ENCODE measurements at regions not wholly inside any gene's neighbourhood (a gene's known extent, or its start where the extent isn't known, plus 50 kb on each side); places are given as distances from the start of the nearest gene placed in this dataset.
A peak's percentile ranks its signal among the peaks of the same experiment; 100 is the strongest.

DNA sequence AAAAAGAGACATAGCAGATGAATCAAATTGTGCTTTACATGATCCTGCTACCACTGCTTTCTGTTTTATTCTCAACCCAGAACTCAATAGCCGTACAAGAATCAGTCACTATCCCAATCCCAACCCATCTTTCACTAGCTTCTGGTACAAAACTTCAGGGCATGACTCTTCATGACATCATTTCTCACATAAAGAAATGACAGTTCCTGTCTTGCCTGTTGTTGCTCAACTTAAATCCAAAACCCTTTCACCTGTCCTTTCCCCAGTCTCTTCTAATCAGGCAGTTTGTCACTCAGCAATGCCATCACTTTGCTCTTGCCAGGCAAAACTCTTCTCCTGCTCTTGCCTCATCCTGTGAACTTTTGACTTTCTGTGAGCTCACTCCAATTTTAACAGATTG lies 962.8 kb downstream of the GALC start:
- DNase-seq: no peak

DNA sequence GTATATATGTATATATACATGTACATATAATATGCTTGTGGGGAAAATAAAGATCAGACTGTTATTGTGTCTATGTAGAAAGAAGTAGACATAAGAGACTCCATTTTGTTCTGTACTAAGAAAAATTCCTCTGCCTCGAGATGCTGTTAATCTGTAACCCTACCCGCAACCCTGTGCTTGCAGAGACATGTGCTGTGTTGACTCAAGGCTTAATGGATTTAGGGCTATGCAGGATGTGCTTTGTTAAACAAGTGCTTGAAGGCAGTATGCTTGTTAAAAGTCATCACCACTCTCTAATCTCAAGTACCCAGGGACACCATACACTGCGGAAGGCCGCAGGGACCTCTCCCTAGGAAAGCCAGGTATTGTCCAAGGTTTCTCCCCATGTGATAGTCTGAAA lies 972.9 kb downstream of the GALC start:
- DNase-seq: peak; percentile 40

GRCh38 chr14:87018294-87018693 lies 974.7 kb downstream of the GALC start:
- no peak for DNase-seq

DNA sequence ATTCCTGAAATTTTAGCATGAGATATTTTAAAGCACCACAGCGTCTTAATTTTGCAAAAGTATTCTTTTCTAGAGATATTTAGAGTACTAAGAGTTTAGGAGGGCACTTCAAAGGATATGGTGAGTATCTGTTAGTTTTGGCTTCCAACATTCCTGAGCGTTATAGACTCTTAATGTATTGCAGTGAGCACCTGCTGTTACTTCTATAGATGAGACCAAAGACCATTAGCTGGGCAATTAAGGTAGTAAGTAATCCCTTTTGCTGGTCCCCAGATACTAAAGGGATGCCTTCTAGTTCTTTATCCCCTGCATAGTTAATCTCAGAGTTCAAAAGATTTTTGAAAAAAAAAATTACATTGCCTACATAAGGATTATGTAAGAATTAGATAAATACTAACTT lies 975.6 kb downstream of the GALC start:
- DNase-seq: no peak

DNA sequence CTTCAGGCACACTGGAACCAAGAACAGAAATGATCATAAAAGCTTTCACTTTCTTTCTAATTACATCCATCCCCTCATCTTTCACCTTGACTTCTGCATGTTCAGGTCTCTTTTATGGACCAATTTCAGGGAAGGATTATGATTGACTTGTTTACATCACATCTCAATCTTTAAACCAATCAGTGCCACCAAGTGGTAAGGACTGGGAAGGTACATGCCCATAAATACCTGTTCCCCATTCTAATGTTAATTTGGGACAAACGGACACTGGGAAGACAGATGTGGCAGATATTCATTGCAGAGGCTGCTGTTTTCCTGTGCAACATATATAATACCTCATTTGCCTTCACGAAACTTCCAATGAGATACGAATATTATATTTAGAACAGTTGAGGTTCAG lies 978.1 kb downstream of the GALC start:
- no peak for DNase-seq

- DNase-seq: no peak
Observed at GRCh38 chr14:87013583-87013982, 979.4 kb downstream of the GALC start.

GRCh38 chr14:87008965-87009364 lies 984.0 kb downstream of the GALC start:
- no peak for DNase-seq

DNA sequence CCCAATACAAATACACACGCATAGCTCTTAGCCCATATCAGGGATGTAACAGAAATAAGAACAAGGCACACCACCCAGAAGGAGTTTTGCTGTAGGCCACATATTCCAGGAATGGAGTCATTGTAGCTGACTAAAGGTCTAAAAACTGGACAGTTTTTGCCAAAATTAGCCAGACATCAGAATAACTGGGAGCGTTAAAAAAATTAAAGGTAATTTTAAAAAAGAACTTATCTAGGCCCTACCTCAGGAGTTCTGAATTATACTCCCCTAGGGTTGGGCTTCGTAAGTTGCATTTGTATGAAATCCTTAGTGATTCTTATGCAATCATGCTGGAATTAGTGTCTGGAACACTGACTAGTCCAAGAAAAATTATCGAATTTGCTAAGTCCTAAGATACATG lies 987.7 kb downstream of the GALC start:
- no peak for DNase-seq

DNA sequence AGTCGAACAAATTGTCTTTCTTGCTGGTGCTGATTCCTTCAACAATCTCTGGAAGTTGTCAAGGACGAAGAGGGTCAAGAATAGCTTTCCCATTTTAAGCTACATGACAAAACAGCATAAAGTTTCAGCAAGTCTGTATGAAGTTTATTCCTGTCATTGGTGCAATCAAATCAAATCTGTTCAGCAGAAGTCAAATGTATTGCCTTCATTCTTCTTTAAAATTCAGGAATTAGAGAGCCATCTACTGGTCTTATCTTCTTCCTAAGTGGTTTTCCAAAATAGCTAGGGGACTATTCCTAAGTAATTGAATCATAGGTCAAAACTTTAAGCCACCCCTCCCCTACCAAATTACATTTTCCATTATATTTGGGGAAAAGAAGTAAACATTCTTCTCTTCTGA lies 990.2 kb downstream of the GALC start:
- DNase-seq: no peak

GRCh38 chr14:87001333-87001732 lies 991.6 kb downstream of the GALC start:
- DNase-seq: no peak

DNA sequence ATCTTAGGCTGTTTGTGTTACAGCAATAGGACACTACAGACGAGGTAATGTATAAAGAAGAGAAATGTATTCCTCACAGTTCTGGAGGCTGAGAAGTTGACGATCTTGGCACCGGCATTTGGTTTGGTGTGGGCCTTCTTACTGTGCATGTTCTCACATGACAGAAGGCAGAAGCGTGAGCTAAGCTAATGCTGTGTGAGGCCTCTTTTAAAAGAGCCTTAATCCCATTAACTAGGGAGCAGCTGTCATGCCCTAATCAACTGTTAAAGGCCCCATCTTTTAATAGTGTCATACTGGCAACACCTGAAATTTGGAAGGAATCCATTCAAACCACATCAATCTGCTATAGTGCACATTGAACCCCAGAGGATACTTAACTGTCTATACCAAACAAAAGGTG lies 992.9 kb downstream of the GALC start:
- DNase-seq: no peak

DNA sequence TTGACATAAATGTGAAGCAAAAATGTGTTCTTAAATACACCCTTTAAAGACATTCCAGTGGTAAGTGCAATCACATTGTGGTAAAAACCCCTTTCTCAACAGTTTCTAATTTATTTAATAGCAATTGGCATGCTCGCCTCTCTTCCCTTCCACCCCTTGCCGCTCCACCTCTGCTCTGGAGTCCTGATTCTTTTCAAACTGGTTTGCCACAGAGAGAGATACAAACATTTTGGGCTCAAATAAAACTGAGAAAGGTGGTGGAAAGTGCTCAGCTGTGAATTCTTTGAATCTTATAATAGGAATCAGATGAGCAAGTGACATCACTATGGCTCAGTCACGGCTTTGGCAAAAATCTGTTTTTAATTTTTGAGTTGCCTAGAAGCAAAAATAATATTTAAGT lies 993.9 kb downstream of the GALC start:
- no peak for DNase-seq

DNA sequence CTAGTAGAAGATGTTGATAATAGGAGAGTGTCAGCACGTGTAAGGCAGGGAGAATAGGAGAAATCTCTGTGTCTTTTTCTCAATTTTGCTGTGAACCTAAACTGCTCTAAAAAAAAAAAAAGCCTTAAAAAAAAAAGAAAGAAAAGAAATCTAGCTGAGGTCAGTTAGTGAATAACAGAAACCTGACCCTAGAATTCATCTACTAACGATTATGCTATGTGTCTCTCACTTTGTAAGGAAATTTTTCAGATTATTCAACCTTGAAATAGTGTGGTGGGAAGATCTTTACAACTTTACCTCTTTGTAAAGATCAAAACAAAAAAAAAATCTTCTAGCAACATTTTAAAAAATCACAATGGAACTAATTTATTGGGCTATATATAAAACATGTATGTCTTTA lies 995.7 kb downstream of the GALC start:
- DNase-seq: no peak

DNA sequence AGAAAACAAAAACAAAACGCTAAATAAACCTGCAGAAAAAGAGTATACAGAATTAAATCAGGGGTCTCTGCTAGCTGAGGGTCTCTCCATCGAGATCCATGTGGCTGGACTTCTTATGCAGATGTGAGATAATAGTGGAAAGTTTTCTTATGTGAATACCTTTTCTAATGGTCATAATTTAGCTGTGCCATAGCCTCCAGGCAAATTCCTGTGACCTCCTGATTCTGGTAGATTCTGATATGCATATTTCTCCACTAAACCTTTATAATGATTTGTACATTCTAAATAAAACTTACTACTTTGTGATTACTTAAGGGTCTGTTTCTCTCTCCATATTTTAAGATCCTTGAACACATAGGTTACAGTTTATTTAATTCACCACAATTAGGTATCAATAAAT lies 1002.6 kb downstream of the GALC start:
- no peak for DNase-seq

DNA sequence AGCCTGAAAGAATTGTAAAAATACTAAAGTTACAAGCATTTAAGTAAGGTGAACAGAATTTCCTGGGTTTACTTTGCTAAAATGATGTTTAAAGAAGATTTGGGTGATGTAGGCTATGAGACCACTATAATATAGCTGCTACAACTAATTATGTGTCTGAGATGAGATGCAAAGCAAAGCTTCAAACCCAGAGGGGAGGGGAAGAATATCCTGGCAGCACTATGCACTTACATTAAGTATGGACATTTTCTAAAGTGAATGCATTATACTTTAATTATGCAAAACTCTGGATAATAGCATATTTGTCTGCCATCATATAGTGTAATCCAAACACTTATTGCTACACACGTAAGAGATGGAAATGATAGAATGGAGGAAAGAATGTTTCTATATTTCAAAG lies 1003.7 kb downstream of the GALC start:
- no peak for DNase-seq

GRCh38 chr14:86987966-86988365 lies 1005.0 kb downstream of the GALC start:
- no peak for DNase-seq

- no peak for DNase-seq
Observed at GRCh38 chr14:86973177-86973576, 1019.8 kb downstream of the GALC start.

- DNase-seq: no peak
Observed at GRCh38 chr14:86971292-86971691, 1021.7 kb downstream of the GALC start.

DNA sequence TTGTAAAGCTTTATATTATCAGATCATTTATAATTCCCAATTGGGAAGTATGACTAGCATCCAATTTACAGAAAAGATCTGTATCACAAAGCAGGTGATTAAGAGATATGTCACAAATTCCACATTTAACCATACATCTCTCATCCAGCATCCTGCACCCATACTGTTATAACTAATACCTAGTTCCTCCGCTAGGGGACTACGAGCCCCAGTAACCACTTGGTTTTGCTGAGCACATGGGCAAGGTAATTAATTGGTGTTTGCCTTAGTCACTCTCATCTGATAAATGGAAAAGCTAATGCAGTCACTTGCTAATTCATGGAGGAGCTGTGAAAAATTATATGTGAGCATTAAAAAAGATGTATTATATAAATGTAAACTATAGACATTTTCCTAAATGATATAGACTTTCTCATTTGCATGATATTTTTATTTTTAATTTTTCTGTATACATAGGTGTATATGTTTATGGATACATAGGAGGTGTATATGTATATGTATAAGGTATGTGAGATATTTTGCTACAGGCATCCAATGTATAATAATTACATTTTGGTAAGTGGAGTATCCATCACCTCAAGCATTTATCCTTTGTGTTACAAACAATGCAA lies 1031.8 kb downstream of the GALC start:
- no peak for DNase-seq

DNA sequence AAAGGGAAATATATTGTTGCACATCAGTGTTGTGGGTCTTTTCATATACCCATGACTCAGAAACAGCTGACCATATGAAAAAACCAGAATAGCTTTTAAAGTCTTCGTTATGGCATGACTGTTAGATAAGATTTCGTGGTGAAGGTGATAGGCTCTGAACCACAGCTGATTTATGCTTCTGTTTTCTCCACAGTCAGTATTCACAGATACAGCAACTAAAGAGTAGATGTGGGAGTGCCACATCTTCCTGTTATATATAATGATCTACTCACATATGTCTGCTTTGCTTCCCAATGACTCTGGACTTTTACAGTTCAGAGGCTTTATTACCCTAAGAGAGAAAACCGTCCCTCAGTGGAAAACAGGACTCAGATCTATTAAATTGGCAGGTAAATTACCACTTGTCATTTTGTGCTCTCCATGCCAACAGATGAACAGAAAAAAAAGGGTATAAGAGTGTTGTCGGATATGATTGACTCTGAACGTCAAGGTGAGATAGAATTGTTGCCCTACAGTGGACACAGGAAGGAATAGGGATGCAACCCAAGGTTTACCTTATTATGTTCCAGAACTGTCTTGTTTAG lies 1037.1 kb downstream of the GALC start:
- no peak for DNase-seq

- no peak for DNase-seq
Observed at GRCh38 chr14:86954623-86955022, 1038.4 kb downstream of the GALC start.

GRCh38 chr14:86946446-86946845 lies 1046.5 kb downstream of the GALC start:
- DNase-seq: no peak

- no peak for DNase-seq
Observed at GRCh38 chr14:86944434-86944833, 1048.5 kb downstream of the GALC start.

- DNase-seq: no peak
Observed at GRCh38 chr14:86943391-86944365, 1049.3 kb downstream of the GALC start.
